ENCODE measurements at regions not wholly inside any gene's neighbourhood (a gene's known extent, or its start where the extent isn't known, plus 50 kb on each side); places are given as distances from the start of the nearest gene placed in this dataset.

GRCh38 chr15:39432912-39433348 is 147.9 kb upstream of the THBS1 start:
- Histone ChIP-seq H3K27me3 (replicated peaks; ENCODE audit: insufficient read depth, low read depth, low read length, poor library complexity) (peaks cover 42% of the 10 kb centered on the region), H3K27ac (ENCODE audit: low read depth, low read length, poor library complexity, severe bottlenecking) (no peak overlapping the region), H3K36me3 (ENCODE audit: insufficient read depth, low read length, poor library complexity, severe bottlenecking) (no peaks in the 10 kb centered on the region), H3K4me1 (ENCODE audit: insufficient read depth, low read length, poor library complexity, severe bottlenecking) (no peaks in the 10 kb centered on the region), H3K9me3 (ENCODE audit: low read depth, low read length, poor library complexity, severe bottlenecking) (no peaks in the 10 kb centered on the region), H3K4me3 (ENCODE audit: low read depth, low read length, poor library complexity, severe bottlenecking) (no peak overlapping the region)
- DNase-seq (ENCODE audit: low spot score): no peak
- intact Hi-C loops (cut with micrococcal nuclease; ENCODE audit: unreplicated experiment): no loop called here
- BruUV-seq (replicated peaks): no TSS peak
- ChIA-PET CTCF (no interaction called here), POLR2A (ENCODE audit: low non-redundant PET) (no interaction called here)
- no peak for TF ChIP-seq CTCF (conservative IDR thresholded peaks at IDR 0.05; ENCODE audit: low read depth, low read length)
- TF ChIP-seq EZH2 (IDR thresholded peaks at IDR 0.05; ENCODE audit: borderline replicate concordance, low read depth, low read length, poor library complexity, severe bottlenecking): no peak

- TF ChIP-seq CTCF (conservative IDR thresholded peaks at IDR 0.05; ENCODE audit: low read depth, low read length) (no peak), EZH2 (IDR thresholded peaks at IDR 0.05; ENCODE audit: borderline replicate concordance, low read depth, low read length, poor library complexity, severe bottlenecking) (no peak)
These were observed 147.5 kb upstream of the THBS1 start for GRCh38 chr15:39433376-39433775.

GRCh38 chr15:39434163-39434562 is 146.7 kb upstream of the THBS1 start:
- Histone ChIP-seq H3K9me3 (ENCODE audit: low read depth, low read length, poor library complexity, severe bottlenecking) (no peaks in the 10 kb centered on the region), H3K27ac (ENCODE audit: low read depth, low read length, poor library complexity, severe bottlenecking) (no peak overlapping the region), H3K36me3 (ENCODE audit: insufficient read depth, low read length, poor library complexity, severe bottlenecking) (no peaks in the 10 kb centered on the region), H3K4me1 (ENCODE audit: insufficient read depth, low read length, poor library complexity, severe bottlenecking) (no peaks in the 10 kb centered on the region), H3K27me3 (replicated peaks; ENCODE audit: insufficient read depth, low read depth, low read length, poor library complexity) (peaks cover 42% of the 10 kb centered on the region), H3K4me3 (ENCODE audit: low read depth, low read length, poor library complexity, severe bottlenecking) (no peak overlapping the region)
- no peak for DNase-seq (ENCODE audit: low spot score)
- TF ChIP-seq CTCF (conservative IDR thresholded peaks at IDR 0.05; ENCODE audit: low read depth, low read length): no peak
- TF ChIP-seq EZH2 (IDR thresholded peaks at IDR 0.05; ENCODE audit: borderline replicate concordance, low read depth, low read length, poor library complexity, severe bottlenecking): no peak
- CTCF ChIA-PET: no interaction called here
- no TSS peak for BruUV-seq (replicated peaks)
- POLR2A ChIA-PET (ENCODE audit: low non-redundant PET): no interaction called here
- intact Hi-C loops (cut with micrococcal nuclease; ENCODE audit: unreplicated experiment): no loop called here

More at GRCh38 chr15:39433376-39433775, 147.5 kb upstream of the THBS1 start:
- H3K27ac ChIP-seq (ENCODE audit: low read depth, low read length, poor library complexity, severe bottlenecking): no peak overlapping the region
- ChIA-PET POLR2A (ENCODE audit: low non-redundant PET) (no interaction called here), CTCF (no interaction called here)
- peaks cover 40% of the 10 kb centered on the region for H3K27me3 ChIP-seq (replicated peaks; ENCODE audit: insufficient read depth, low read depth, low read length, poor library complexity)
- no peak for DNase-seq (ENCODE audit: low spot score)
- H3K36me3 ChIP-seq (ENCODE audit: insufficient read depth, low read length, poor library complexity, severe bottlenecking): no peaks in the 10 kb centered on the region
- H3K4me3 ChIP-seq (ENCODE audit: low read depth, low read length, poor library complexity, severe bottlenecking): no peak overlapping the region
- H3K9me3 ChIP-seq (ENCODE audit: low read depth, low read length, poor library complexity, severe bottlenecking): no peaks in the 10 kb centered on the region
- intact Hi-C loops (cut with micrococcal nuclease; ENCODE audit: unreplicated experiment): no loop called here
- BruUV-seq (replicated peaks): no TSS peak
- H3K4me1 ChIP-seq (ENCODE audit: insufficient read depth, low read length, poor library complexity, severe bottlenecking): no peaks in the 10 kb centered on the region
